ENCODE measurements at regions not wholly inside any gene's neighbourhood (a gene's known extent, or its start where the extent isn't known, plus 50 kb on each side); places are given as distances from the start of the nearest gene placed in this dataset.

DNA sequence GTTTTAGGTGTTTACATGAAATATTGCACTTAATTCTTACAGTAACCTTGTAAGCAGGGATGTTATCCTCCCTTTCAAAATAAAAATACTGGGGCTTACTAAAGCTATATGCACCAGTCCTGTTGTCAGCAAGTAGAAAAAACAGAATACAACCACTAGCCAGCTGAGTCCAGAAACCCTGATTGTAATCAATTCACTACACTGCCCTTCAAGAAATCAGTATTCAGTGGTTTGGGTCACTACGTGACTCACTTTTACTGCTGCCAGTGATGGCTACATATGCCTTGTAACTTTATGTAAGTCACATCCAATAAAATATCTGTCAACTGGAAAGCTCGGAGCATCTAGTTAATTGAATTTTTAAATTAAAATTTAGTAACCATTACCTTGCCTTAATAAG is 376.3 kb upstream of the DEPDC1 start:
- no peak for TF ChIP-seq CTCF (IDR thresholded peaks at IDR 0.05)
- no peak for TF ChIP-seq ZFX (IDR thresholded peaks at IDR 0.05; ENCODE audit: borderline replicate concordance)

All from 22Rv1 (cell line).